RWPE2 (cell line): ENCODE measurements at regions not wholly inside any gene's neighbourhood (a gene's known extent, or its start where the extent isn't known, plus 50 kb on each side); places are given as distances from the start of the nearest gene placed in this dataset.
"Not testable (repeated sequence)": the region's sequence is repeated elsewhere in the genome, so short reads cannot be mapped to it uniquely, and the experiment has no call there.

Source experiments
- ATAC-seq: fragments of 200-7000 bp; cut with Tn5 transposase; 3 replicates; pipeline ENCODE4 v1.9.1; 2021; ENCODE audit warnings: low read depth
- DNase-seq: peaks from one replicate; pipeline ENCODE4 v3.0.0-alpha.2; 2020; ENCODE audit warnings: low spot score
- H3K27ac ChIP-seq: fragments of 450-650 bp; 2 replicates; pipeline ENCODE4 v1.5.1; 2017; ENCODE audit warnings: mild to moderate bottlenecking; ENCODE audit not compliant: poor library complexity, severe bottlenecking
- H3K27me3 ChIP-seq: fragments of 250-450 bp; sonication (Bioruptor Pico); 2 replicates; pipeline ENCODE4 v1.5.1; 2021; ENCODE audit warnings: mild to moderate bottlenecking, moderate library complexity; ENCODE audit not compliant: insufficient read depth, poor library complexity, severe bottlenecking
- H3K36me3 ChIP-seq: fragments of 250-450 bp; sonication (Bioruptor Pico); 2 replicates; pipeline ENCODE4 v1.5.1; 2020; ENCODE audit warnings: low read depth, mild to moderate bottlenecking, moderate library complexity
- H3K4me1 ChIP-seq: fragments of 250-450 bp; sonication (Bioruptor Pico); 2 replicates; pipeline ENCODE4 v1.5.1; 2021; ENCODE audit warnings: mild to moderate bottlenecking, moderate library complexity; ENCODE audit not compliant: insufficient read depth, poor library complexity, severe bottlenecking
- H3K4me3 ChIP-seq: fragments of 250-450 bp; sonication (Bioruptor Pico); 2 replicates; pipeline ENCODE4 v1.5.1; 2021; ENCODE audit warnings: mild to moderate bottlenecking, moderate library complexity; ENCODE audit not compliant: severe bottlenecking
- H3K9me3 ChIP-seq: fragments of 250-450 bp; sonication (Bioruptor Pico); 2 replicates; pipeline ENCODE4 v1.5.1; 2021; ENCODE audit warnings: mild to moderate bottlenecking, moderate library complexity; ENCODE audit not compliant: severe bottlenecking
- TF ChIP-seq, protein P1 (sequence below): fragments of 450-650 bp; IDR thresholded peaks from one replicate; pipeline ENCODE4 v1.5.1; 2017; ENCODE audit warnings: mild to moderate bottlenecking, moderate library complexity; ENCODE audit not compliant: poor library complexity, severe bottlenecking

- peaks cover 23% of the 10 kb centered on the region for H3K4me1 ChIP-seq
- H3K27me3 ChIP-seq: no peaks in the 10 kb centered on the region
- H3K27ac ChIP-seq: no peak overlapping the region
- no peak overlapping the region for H3K4me3 ChIP-seq
- TF ChIP-seq, protein P1, sequence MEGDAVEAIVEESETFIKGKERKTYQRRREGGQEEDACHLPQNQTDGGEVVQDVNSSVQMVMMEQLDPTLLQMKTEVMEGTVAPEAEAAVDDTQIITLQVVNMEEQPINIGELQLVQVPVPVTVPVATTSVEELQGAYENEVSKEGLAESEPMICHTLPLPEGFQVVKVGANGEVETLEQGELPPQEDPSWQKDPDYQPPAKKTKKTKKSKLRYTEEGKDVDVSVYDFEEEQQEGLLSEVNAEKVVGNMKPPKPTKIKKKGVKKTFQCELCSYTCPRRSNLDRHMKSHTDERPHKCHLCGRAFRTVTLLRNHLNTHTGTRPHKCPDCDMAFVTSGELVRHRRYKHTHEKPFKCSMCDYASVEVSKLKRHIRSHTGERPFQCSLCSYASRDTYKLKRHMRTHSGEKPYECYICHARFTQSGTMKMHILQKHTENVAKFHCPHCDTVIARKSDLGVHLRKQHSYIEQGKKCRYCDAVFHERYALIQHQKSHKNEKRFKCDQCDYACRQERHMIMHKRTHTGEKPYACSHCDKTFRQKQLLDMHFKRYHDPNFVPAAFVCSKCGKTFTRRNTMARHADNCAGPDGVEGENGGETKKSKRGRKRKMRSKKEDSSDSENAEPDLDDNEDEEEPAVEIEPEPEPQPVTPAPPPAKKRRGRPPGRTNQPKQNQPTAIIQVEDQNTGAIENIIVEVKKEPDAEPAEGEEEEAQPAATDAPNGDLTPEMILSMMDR: no peak
- DNase-seq (no peak), ATAC-seq (no peak)
- peaks cover 2% of the 10 kb centered on the region for H3K9me3 ChIP-seq
- no peaks in the 10 kb centered on the region for H3K36me3 ChIP-seq
Observed at GRCh38 chr10:117455346-117455745, 80.1 kb upstream of the PDZD8 start.

DNA sequence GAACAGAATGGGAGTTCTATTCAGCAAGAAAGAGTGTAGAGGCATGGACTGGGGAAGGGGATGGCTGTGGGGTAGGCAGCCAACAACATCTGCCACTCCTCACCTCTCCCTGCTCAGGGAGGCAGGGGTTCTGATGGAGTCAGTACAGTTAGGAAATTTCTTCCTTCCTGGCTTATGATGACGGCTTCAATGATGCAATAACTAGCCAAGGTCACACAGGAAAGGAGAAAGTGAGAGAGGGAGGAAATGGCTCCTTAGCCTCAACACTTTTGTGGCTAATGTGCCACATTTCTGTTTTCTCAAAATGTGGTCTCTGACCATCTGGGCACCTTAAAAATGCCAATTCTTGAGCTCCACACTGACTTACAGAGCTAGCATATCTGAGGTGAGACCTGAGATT, 79.3 kb upstream of the PDZD8 start:
- peaks cover 2% of the 10 kb centered on the region for H3K9me3 ChIP-seq
- TF ChIP-seq, protein P1: no peak
- DNase-seq: no peak
- no peaks in the 10 kb centered on the region for H3K27me3 ChIP-seq
- peaks cover 23% of the 10 kb centered on the region for H3K4me1 ChIP-seq
- H3K27ac ChIP-seq: no peak overlapping the region
- no peaks in the 10 kb centered on the region for H3K36me3 ChIP-seq
- no peak; the same call in 2 of the 3 replicates for ATAC-seq
- no peak overlapping the region for H3K4me3 ChIP-seq

DNA sequence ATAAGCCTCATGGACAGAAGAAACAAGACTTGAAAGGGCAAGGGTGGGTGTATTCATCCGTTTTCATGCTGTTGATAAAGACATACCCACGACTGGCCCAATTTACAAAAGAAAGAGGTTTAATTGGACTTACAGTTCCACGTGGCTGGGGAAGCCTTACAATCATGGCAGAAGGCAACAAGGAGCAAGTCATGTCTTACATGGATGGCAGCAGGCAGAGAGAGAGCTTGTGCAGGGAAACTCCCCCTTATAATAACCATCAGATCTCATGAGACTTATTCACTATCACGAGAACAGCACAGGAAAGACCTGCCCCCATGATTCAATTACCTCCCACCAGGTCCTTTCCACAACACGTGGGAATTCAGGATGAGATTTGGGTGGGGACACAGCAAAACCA, 78.2 kb upstream of the PDZD8 start:
- H3K4me3 ChIP-seq, DNase-seq, H3K27me3 ChIP-seq, H3K36me3 ChIP-seq, ATAC-seq, H3K9me3 ChIP-seq, H3K27ac ChIP-seq: not testable (repeated sequence)
- peaks cover 23% of the 10 kb centered on the region for H3K4me1 ChIP-seq

DNA sequence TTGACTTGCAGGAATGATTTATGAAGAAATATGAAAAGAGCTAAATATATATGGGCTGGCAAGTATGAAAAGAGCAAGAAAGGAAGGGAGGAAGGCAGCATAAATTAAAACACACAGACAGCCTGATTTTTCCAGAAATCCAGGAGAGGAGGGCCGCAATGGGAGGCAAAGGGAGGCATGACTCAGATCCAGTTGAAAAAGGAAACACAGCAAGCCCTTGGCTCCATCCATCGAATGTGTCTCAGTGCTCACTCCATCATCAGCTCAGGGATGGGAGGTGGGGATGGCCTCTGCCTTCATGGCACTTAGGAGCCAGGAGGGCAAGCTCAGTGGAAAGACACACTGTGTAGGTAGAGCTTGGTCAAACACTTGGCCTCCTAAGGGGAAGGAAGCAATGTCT, 75.7 kb upstream of the PDZD8 start:
- DNase-seq: no peak
- Histone ChIP-seq H3K36me3 (no peaks in the 10 kb centered on the region), H3K27me3 (no peaks in the 10 kb centered on the region), H3K4me3 (no peak overlapping the region), H3K9me3 (peaks cover 2% of the 10 kb centered on the region), H3K27ac (no peak overlapping the region), H3K4me1 (peaks cover 3% of the 10 kb centered on the region)
- TF ChIP-seq, protein P1: no peak
- no peak for ATAC-seq

- Histone ChIP-seq H3K4me3 (no peak overlapping the region), H3K4me1 (no peaks in the 10 kb centered on the region), H3K9me3 (peaks cover 2% of the 10 kb centered on the region), H3K27me3 (no peaks in the 10 kb centered on the region), H3K36me3 (no peaks in the 10 kb centered on the region), H3K27ac (no peak overlapping the region)
- TF ChIP-seq, protein P1: peak; percentile 19
- ATAC-seq: no peak
- DNase-seq: no peak
Observed at GRCh38 chr10:117449636-117450035, 74.4 kb upstream of the PDZD8 start.

- Histone ChIP-seq H3K4me1 (no peaks in the 10 kb centered on the region), H3K27ac (no peak overlapping the region), H3K4me3 (no peak overlapping the region), H3K9me3 (peaks cover 2% of the 10 kb centered on the region), H3K36me3 (no peaks in the 10 kb centered on the region), H3K27me3 (no peaks in the 10 kb centered on the region)
- DNase-seq: no peak
- no peak for ATAC-seq
- TF ChIP-seq, protein P1: no peak
Observed at GRCh38 chr10:117448802-117449201, 73.6 kb upstream of the PDZD8 start.
